GM23338 (cell line): ENCODE measurements at regions not wholly inside any gene's neighbourhood (a gene's known extent, or its start where the extent isn't known, plus 50 kb on each side); places are given as distances from the start of the nearest gene placed in this dataset.

Source experiments
- ATAC-seq: fragments of 200-7000 bp; cut with Tn5 transposase; 3 replicates; pipeline ENCODE4 v1.9.1; 2020
- DNase-seq: peaks from one replicate; pipeline ENCODE4 v3.0.0-alpha.2; 2015; ENCODE audit warnings: low spot score
- H2AFZ ChIP-seq: fragments of 200-600 bp; sonication (generic); 2 replicates; pipeline ENCODE4 v1.8.0; 2016; ENCODE audit warnings: antibody characterized with exemption, mild to moderate bottlenecking, moderate library complexity
- H3F3A ChIP-seq: fragments of 200-600 bp; sonication (generic); replicated peaks from 2 replicates; pipeline ENCODE4 v1.8.0; 2017; ENCODE audit warnings: antibody characterized with exemption, mixed run types, low read depth
- H3K27ac ChIP-seq: fragments of 200-600 bp; sonication (generic); 2 replicates; pipeline ENCODE4 v1.6.1; 2016; ENCODE audit warnings: low read depth
- H3K27me3 ChIP-seq: fragments of 200-600 bp; sonication (generic); 2 replicates; pipeline ENCODE4 v1.8.0; 2016; ENCODE audit warnings: mild to moderate bottlenecking, mixed run types, moderate library complexity; ENCODE audit not compliant: insufficient read depth
- H3K36me3 ChIP-seq: fragments of 200-600 bp; sonication (generic); 2 replicates; pipeline ENCODE4 v1.8.0; 2016; ENCODE audit warnings: mild to moderate bottlenecking; ENCODE audit not compliant: insufficient read depth
- H3K4me1 ChIP-seq: fragments of 200-600 bp; sonication (generic); 2 replicates; pipeline ENCODE4 v1.8.0; 2016; ENCODE audit warnings: mild to moderate bottlenecking, moderate library complexity; ENCODE audit not compliant: insufficient read depth
- H3K4me2 ChIP-seq: fragments of 200-600 bp; sonication (generic); 2 replicates; pipeline ENCODE4 v1.7.1; 2017; ENCODE audit warnings: mixed run types
- H3K4me3 ChIP-seq: fragments of 200-600 bp; sonication (generic); 2 replicates; pipeline ENCODE4 v1.6.1; 2016; ENCODE audit warnings: mixed run types
- H3K79me2 ChIP-seq: fragments of 200-600 bp; sonication (generic); replicated peaks from 2 replicates; pipeline ENCODE4 v1.8.0; 2017; ENCODE audit warnings: mild to moderate bottlenecking; ENCODE audit not compliant: insufficient read depth
- H3K9me2 ChIP-seq: fragments of 200-600 bp; sonication (generic); 2 replicates; pipeline ENCODE4 v1.8.0; 2017; ENCODE audit not compliant: insufficient read depth
- H4K20me1 ChIP-seq: fragments of 200-600 bp; sonication (generic); replicated peaks from 2 replicates; pipeline ENCODE4 v1.8.0; 2017; ENCODE audit warnings: mild to moderate bottlenecking; ENCODE audit not compliant: insufficient read depth
- H3K27ac Mint-ChIP-seq: 2 replicates; pipeline ENCODE4 v1.8.0; 2020; ENCODE audit warnings: inconsistent platforms, mild to moderate bottlenecking, moderate library complexity, mixed read lengths
- H3K27me3 Mint-ChIP-seq: 3 replicates; pipeline ENCODE4 v1.8.0; 2022; ENCODE audit warnings: low read depth, mild to moderate bottlenecking, moderate library complexity, mixed read lengths, inconsistent platforms; ENCODE audit not compliant: insufficient read depth, poor library complexity
- H3K36me3 Mint-ChIP-seq: 3 replicates; pipeline ENCODE4 v1.8.0; 2021; ENCODE audit warnings: low read depth, mild to moderate bottlenecking, inconsistent platforms, moderate library complexity, mixed read lengths
- H3K4me1 Mint-ChIP-seq: 3 replicates; pipeline ENCODE4 v1.8.0; 2020; ENCODE audit warnings: mild to moderate bottlenecking, inconsistent platforms, mixed read lengths
- H3K4me3 Mint-ChIP-seq: 3 replicates; pipeline ENCODE4 v1.8.0; 2021; ENCODE audit warnings: moderate library complexity, mild to moderate bottlenecking, inconsistent platforms, mixed read lengths
- H3K9me3 Mint-ChIP-seq: 3 replicates; pipeline ENCODE4 v1.8.0; 2020; ENCODE audit warnings: moderate library complexity, mild to moderate bottlenecking, inconsistent platforms, mixed read lengths
- CREB1 ChIP-seq: fragments of 250-450 bp; sonication (Bioruptor Pico); IDR thresholded peaks from 2 replicates; pipeline ENCODE4 v1.5.0; 2020; ENCODE audit warnings: low read depth, mild to moderate bottlenecking, moderate library complexity
- EZH2 ChIP-seq: fragments of 200-600 bp; sonication (generic); IDR thresholded peaks from one replicate; pipeline ENCODE4 v1.8.0; 2017; ENCODE audit warnings: antibody characterized with exemption, mild to moderate bottlenecking, low read depth; ENCODE audit not compliant: unreplicated experiment
- EZH2phosphoT487 ChIP-seq: fragments of 200-600 bp; sonication (generic); IDR thresholded peaks from one replicate; pipeline ENCODE4 v1.8.1; 2018; ENCODE audit warnings: antibody characterized with exemption; ENCODE audit not compliant: unreplicated experiment
- JUNB ChIP-seq: IDR thresholded peaks from one replicate; pipeline ENCODE4 v1.6.1; 2016; ENCODE audit warnings: antibody characterized with exemption; ENCODE audit not compliant: unreplicated experiment
- NANOG ChIP-seq: IDR thresholded peaks from 2 replicates; pipeline ENCODE4 v1.6.1; 2016; ENCODE audit warnings: antibody characterized with exemption, borderline replicate concordance
- POLR2AphosphoS5 ChIP-seq: IDR thresholded peaks from 2 replicates; pipeline ENCODE4 v1.6.1; 2016; ENCODE audit warnings: antibody characterized with exemption, low read depth
- STAT1 ChIP-seq: IDR thresholded peaks from one replicate; pipeline ENCODE4 v1.6.1; 2016; ENCODE audit warnings: antibody characterized with exemption; ENCODE audit not compliant: unreplicated experiment
- ZNF114 ChIP-seq: fragments of 250-450 bp; sonication (Bioruptor Pico); IDR thresholded peaks from 2 replicates; pipeline ENCODE4 v1.5.0; 2020; ENCODE audit warnings: mild to moderate bottlenecking, moderate library complexity
- ZNF331 ChIP-seq: fragments of 250-450 bp; sonication (Bioruptor Pico); IDR thresholded peaks from 2 replicates; pipeline ENCODE4 v1.5.0; 2020; ENCODE audit warnings: low read depth, mild to moderate bottlenecking, moderate library complexity
- TF ChIP-seq, protein P1 (sequence below): fragments of 250-450 bp; sonication (Bioruptor Pico); IDR thresholded peaks from 2 replicates; pipeline ENCODE4 v1.5.0; 2020; ENCODE audit warnings: mild to moderate bottlenecking, moderate library complexity
- TF ChIP-seq, protein P2 (sequence below): IDR thresholded peaks from 2 replicates; pipeline ENCODE4 v1.6.1; 2016; ENCODE audit warnings: antibody characterized with exemption
- TF ChIP-seq, protein P3 (sequence below), 2 experiments: fragments of 200-600 bp in 1 of 2; sonication (generic) in 1 of 2; conservative IDR thresholded peaks; 2 replicates each; pipeline versions ENCODE4 v1.5.1 to v1.6.1; 2016 to 2017; ENCODE audit warnings: antibody characterized with exemption in 2 of 2, low read depth in 2 of 2, mild to moderate bottlenecking in 2 of 2, moderate library complexity in 1 of 2
- TF ChIP-seq, protein P4 (sequence below): IDR thresholded peaks from one replicate; pipeline ENCODE4 v1.6.1; 2018; ENCODE audit warnings: antibody characterized with exemption; ENCODE audit not compliant: unreplicated experiment

DNA sequence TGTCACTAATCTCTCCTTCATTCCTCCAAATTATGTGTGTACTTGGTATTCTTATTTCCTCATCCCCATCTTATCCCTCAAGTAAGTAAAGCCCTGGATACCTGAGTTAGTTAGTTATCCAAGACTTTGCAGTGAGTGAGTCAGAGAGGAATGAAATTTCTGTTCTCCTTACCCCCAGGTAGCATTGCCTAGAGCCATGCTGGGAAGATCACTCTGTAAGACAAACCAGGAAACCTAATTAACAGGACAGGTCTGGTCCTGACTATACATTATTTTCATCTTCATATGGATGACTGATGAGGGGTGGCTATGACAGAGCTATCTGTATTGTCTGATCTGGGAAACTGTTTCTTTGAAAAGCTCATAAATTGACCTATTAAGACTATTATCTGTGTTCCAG is 55.0 kb upstream of the ITGA6 start (continued):
- TF ChIP-seq, protein P1, sequence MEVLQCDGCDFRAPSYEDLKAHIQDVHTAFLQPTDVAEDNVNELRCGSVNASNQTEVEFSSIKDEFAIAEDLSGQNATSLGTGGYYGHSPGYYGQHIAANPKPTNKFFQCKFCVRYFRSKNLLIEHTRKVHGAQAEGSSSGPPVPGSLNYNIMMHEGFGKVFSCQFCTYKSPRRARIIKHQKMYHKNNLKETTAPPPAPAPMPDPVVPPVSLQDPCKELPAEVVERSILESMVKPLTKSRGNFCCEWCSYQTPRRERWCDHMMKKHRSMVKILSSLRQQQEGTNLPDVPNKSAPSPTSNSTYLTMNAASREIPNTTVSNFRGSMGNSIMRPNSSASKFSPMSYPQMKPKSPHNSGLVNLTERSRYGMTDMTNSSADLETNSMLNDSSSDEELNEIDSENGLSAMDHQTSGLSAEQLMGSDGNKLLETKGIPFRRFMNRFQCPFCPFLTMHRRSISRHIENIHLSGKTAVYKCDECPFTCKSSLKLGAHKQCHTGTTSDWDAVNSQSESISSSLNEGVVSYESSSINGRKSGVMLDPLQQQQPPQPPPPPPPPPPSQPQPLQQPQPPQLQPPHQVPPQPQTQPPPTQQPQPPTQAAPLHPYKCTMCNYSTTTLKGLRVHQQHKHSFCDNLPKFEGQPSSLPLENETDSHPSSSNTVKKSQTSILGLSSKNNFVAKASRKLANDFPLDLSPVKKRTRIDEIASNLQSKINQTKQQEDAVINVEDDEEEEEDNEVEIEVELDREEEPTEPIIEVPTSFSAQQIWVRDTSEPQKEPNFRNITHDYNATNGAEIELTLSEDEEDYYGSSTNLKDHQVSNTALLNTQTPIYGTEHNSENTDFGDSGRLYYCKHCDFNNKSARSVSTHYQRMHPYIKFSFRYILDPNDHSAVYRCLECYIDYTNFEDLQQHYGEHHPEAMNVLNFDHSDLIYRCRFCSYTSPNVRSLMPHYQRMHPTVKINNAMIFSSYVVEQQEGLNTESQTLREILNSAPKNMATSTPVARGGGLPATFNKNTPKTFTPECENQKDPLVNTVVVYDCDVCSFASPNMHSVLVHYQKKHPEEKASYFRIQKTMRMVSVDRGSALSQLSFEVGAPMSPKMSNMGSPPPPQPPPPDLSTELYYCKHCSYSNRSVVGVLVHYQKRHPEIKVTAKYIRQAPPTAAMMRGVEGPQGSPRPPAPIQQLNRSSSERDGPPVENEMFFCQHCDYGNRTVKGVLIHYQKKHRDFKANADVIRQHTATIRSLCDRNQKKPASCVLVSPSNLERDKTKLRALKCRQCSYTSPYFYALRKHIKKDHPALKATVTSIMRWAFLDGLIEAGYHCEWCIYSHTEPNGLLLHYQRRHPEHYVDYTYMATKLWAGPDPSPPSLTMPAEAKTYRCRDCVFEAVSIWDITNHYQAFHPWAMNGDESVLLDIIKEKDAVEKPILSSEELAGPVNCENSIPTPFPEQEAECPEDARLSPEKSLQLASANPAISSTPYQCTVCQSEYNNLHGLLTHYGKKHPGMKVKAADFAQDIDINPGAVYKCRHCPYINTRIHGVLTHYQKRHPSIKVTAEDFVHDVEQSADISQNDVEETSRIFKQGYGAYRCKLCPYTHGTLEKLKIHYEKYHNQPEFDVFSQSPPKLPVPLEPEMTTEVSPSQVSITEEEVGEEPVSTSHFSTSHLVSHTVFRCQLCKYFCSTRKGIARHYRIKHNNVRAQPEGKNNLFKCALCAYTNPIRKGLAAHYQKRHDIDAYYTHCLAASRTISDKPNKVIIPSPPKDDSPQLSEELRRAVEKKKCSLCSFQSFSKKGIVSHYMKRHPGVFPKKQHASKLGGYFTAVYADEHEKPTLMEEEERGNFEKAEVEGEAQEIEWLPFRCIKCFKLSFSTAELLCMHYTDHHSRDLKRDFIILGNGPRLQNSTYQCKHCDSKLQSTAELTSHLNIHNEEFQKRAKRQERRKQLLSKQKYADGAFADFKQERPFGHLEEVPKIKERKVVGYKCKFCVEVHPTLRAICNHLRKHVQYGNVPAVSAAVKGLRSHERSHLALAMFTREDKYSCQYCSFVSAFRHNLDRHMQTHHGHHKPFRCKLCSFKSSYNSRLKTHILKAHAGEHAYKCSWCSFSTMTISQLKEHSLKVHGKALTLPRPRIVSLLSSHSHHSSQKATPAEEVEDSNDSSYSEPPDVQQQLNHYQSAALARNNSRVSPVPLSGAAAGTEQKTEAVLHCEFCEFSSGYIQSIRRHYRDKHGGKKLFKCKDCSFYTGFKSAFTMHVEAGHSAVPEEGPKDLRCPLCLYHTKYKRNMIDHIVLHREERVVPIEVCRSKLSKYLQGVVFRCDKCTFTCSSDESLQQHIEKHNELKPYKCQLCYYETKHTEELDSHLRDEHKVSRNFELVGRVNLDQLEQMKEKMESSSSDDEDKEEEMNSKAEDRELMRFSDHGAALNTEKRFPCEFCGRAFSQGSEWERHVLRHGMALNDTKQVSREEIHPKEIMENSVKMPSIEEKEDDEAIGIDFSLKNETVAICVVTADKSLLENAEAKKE (CRISPR knock-in tag), result no peak
- no peak for TF ChIP-seq ZNF331 (CRISPR knock-in tag)
- no peak for TF ChIP-seq ZNF114
- TF ChIP-seq EZH2, result no peak
- TF ChIP-seq EZH2phosphoT487, result no peak
- no peak for TF ChIP-seq STAT1
- TF ChIP-seq, protein P2, sequence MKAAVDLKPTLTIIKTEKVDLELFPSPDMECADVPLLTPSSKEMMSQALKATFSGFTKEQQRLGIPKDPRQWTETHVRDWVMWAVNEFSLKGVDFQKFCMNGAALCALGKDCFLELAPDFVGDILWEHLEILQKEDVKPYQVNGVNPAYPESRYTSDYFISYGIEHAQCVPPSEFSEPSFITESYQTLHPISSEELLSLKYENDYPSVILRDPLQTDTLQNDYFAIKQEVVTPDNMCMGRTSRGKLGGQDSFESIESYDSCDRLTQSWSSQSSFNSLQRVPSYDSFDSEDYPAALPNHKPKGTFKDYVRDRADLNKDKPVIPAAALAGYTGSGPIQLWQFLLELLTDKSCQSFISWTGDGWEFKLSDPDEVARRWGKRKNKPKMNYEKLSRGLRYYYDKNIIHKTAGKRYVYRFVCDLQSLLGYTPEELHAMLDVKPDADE, result no peak

DNA sequence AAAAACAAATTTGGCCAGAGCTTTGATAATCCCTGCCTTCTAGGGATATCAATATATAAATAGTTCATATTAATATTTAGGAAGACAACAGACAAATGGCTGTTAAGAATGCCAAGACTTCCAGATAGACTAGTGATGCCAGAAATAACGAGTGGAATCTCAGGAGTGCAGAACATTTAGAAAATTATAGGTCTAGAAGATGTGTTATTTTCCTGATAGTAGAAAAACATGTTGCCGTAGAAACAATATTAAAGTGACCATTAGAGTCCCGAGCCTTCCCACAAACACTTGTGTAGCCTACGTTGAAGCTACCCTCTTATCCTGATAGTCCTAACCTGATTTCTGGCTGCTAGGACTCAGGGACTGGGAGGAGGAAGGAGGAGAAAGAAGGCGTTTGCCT is 54.3 kb upstream of the ITGA6 start:
- no peak overlapping the region for H3K27ac Mint-ChIP-seq
- Histone ChIP-seq H3K4me3 (no peak overlapping the region), H3F3A (no peaks in the 10 kb centered on the region), H3K4me1 (no peaks in the 10 kb centered on the region), H3K4me2 (no peak overlapping the region), H2AFZ (no peak overlapping the region), H3K9me2 (no peaks in the 10 kb centered on the region; the same call in none of the 2 replicates), H3K27me3 (no peaks in the 10 kb centered on the region), H3K79me2 (no peaks in the 10 kb centered on the region), H3K27ac (no peak overlapping the region), H4K20me1 (no peaks in the 10 kb centered on the region), H3K36me3 (no peaks in the 10 kb centered on the region; the same call in 1 of the 2 replicates)
- no peak for ATAC-seq
- H3K4me3 Mint-ChIP-seq, result no peak overlapping the region
- H3K27me3 Mint-ChIP-seq, result peaks cover 10% of the 10 kb centered on the region
- H3K9me3 Mint-ChIP-seq, result peaks cover 19% of the 10 kb centered on the region
- H3K4me1 Mint-ChIP-seq, result peaks cover 10% of the 10 kb centered on the region
- no peak for DNase-seq
- peaks cover 17% of the 10 kb centered on the region for H3K36me3 Mint-ChIP-seq
- TF ChIP-seq POLR2AphosphoS5 (no peak), ZNF331 (CRISPR knock-in tag) (no peak), EZH2phosphoT487 (no peak), JUNB (no peak), EZH2 (no peak), CREB1 (no peak), NANOG (no peak)
- TF ChIP-seq, protein P3, sequence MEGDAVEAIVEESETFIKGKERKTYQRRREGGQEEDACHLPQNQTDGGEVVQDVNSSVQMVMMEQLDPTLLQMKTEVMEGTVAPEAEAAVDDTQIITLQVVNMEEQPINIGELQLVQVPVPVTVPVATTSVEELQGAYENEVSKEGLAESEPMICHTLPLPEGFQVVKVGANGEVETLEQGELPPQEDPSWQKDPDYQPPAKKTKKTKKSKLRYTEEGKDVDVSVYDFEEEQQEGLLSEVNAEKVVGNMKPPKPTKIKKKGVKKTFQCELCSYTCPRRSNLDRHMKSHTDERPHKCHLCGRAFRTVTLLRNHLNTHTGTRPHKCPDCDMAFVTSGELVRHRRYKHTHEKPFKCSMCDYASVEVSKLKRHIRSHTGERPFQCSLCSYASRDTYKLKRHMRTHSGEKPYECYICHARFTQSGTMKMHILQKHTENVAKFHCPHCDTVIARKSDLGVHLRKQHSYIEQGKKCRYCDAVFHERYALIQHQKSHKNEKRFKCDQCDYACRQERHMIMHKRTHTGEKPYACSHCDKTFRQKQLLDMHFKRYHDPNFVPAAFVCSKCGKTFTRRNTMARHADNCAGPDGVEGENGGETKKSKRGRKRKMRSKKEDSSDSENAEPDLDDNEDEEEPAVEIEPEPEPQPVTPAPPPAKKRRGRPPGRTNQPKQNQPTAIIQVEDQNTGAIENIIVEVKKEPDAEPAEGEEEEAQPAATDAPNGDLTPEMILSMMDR (conservative IDR thresholded peaks at IDR 0.05; ENCODE audit: low read depth in 2 of 2), result no peak
- TF ChIP-seq, protein P4, sequence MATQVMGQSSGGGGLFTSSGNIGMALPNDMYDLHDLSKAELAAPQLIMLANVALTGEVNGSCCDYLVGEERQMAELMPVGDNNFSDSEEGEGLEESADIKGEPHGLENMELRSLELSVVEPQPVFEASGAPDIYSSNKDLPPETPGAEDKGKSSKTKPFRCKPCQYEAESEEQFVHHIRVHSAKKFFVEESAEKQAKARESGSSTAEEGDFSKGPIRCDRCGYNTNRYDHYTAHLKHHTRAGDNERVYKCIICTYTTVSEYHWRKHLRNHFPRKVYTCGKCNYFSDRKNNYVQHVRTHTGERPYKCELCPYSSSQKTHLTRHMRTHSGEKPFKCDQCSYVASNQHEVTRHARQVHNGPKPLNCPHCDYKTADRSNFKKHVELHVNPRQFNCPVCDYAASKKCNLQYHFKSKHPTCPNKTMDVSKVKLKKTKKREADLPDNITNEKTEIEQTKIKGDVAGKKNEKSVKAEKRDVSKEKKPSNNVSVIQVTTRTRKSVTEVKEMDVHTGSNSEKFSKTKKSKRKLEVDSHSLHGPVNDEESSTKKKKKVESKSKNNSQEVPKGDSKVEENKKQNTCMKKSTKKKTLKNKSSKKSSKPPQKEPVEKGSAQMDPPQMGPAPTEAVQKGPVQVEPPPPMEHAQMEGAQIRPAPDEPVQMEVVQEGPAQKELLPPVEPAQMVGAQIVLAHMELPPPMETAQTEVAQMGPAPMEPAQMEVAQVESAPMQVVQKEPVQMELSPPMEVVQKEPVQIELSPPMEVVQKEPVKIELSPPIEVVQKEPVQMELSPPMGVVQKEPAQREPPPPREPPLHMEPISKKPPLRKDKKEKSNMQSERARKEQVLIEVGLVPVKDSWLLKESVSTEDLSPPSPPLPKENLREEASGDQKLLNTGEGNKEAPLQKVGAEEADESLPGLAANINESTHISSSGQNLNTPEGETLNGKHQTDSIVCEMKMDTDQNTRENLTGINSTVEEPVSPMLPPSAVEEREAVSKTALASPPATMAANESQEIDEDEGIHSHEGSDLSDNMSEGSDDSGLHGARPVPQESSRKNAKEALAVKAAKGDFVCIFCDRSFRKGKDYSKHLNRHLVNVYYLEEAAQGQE, result no peak
